Glutamatergic neuron (in vitro differentiated cells): ENCODE measurements at regions not wholly inside any gene's neighbourhood (a gene's known extent, or its start where the extent isn't known, plus 50 kb on each side); places are given as distances from the start of the nearest gene placed in this dataset.

Source experiments
- DNase-seq: peaks from one replicate; pipeline ENCODE4 v3.0.0; 2022
- H3K27ac Mint-ChIP-seq: one replicate; pipeline ENCODE4 v1.8.0; 2020; ENCODE audit warnings: mild to moderate bottlenecking, mixed read lengths, inconsistent platforms; ENCODE audit not compliant: unreplicated experiment
- H3K27me3 Mint-ChIP-seq: one replicate; pipeline ENCODE4 v1.8.0; 2020; ENCODE audit warnings: mild to moderate bottlenecking, moderate library complexity, mixed read lengths, inconsistent platforms; ENCODE audit not compliant: unreplicated experiment
- H3K36me3 Mint-ChIP-seq: one replicate; pipeline ENCODE4 v1.8.0; 2020; ENCODE audit warnings: mild to moderate bottlenecking, mixed read lengths, inconsistent platforms; ENCODE audit not compliant: unreplicated experiment
- H3K4me1 Mint-ChIP-seq: one replicate; pipeline ENCODE4 v1.8.0; 2020; ENCODE audit warnings: mild to moderate bottlenecking, low read depth, mixed read lengths, inconsistent platforms; ENCODE audit not compliant: unreplicated experiment
- H3K4me3 Mint-ChIP-seq: one replicate; pipeline ENCODE4 v1.8.0; 2020; ENCODE audit warnings: mild to moderate bottlenecking, mixed read lengths, inconsistent platforms; ENCODE audit not compliant: unreplicated experiment
- H3K9me3 Mint-ChIP-seq: one replicate; pipeline ENCODE4 v1.8.0; 2020; ENCODE audit warnings: mild to moderate bottlenecking, moderate library complexity, mixed read lengths, inconsistent platforms; ENCODE audit not compliant: unreplicated experiment
- CTCF ChIP-seq: fragments of 200-600 bp; sonication (generic); IDR thresholded peaks from one replicate; pipeline ENCODE4 v1.5.0; 2021; ENCODE audit not compliant: partially characterized antibody, unreplicated experiment

GRCh38 chr12:91959220-91959619 lies 186.4 kb downstream of the BTG1 start:
- no peaks in the 10 kb centered on the region for H3K9me3 Mint-ChIP-seq
- no peaks in the 10 kb centered on the region for H3K36me3 Mint-ChIP-seq
- no peaks in the 10 kb centered on the region for H3K27me3 Mint-ChIP-seq
- no peak overlapping the region for H3K4me3 Mint-ChIP-seq
- peaks cover 3% of the 10 kb centered on the region for H3K4me1 Mint-ChIP-seq
- no peak overlapping the region for H3K27ac Mint-ChIP-seq
- DNase-seq: no peak
- TF ChIP-seq CTCF: no peak

GRCh38 chr12:91958816-91959215 lies 186.8 kb downstream of the BTG1 start:
- H3K36me3 Mint-ChIP-seq: no peaks in the 10 kb centered on the region
- DNase-seq: no peak
- H3K4me3 Mint-ChIP-seq: no peak overlapping the region
- no peak overlapping the region for H3K27ac Mint-ChIP-seq
- peaks cover 3% of the 10 kb centered on the region for H3K4me1 Mint-ChIP-seq
- H3K27me3 Mint-ChIP-seq: no peaks in the 10 kb centered on the region
- no peaks in the 10 kb centered on the region for H3K9me3 Mint-ChIP-seq
- TF ChIP-seq CTCF: no peak

- TF ChIP-seq CTCF: no peak
- no peak overlapping the region for H3K27ac Mint-ChIP-seq
- no peaks in the 10 kb centered on the region for H3K9me3 Mint-ChIP-seq
- no peaks in the 10 kb centered on the region for H3K36me3 Mint-ChIP-seq
- H3K4me3 Mint-ChIP-seq: no peak overlapping the region
- peaks cover 3% of the 10 kb centered on the region for H3K4me1 Mint-ChIP-seq
- no peak for DNase-seq
- no peaks in the 10 kb centered on the region for H3K27me3 Mint-ChIP-seq
These were observed 190.9 kb downstream of the BTG1 start for GRCh38 chr12:91954747-91955146.

- no peaks in the 10 kb centered on the region for H3K9me3 Mint-ChIP-seq
- H3K4me1 Mint-ChIP-seq: peaks cover 3% of the 10 kb centered on the region
- H3K4me3 Mint-ChIP-seq: no peak overlapping the region
- DNase-seq: no peak
- H3K27ac Mint-ChIP-seq: no peak overlapping the region
- H3K27me3 Mint-ChIP-seq: no peaks in the 10 kb centered on the region
- no peaks in the 10 kb centered on the region for H3K36me3 Mint-ChIP-seq
- no peak for TF ChIP-seq CTCF
These were observed 191.3 kb downstream of the BTG1 start for GRCh38 chr12:91954326-91954725.

GRCh38 chr12:91952916-91953315 lies 192.7 kb downstream of the BTG1 start:
- H3K36me3 Mint-ChIP-seq: no peaks in the 10 kb centered on the region
- no peaks in the 10 kb centered on the region for H3K27me3 Mint-ChIP-seq
- H3K27ac Mint-ChIP-seq: no peak overlapping the region
- no peak overlapping the region for H3K4me3 Mint-ChIP-seq
- H3K9me3 Mint-ChIP-seq: no peaks in the 10 kb centered on the region
- TF ChIP-seq CTCF: no peak
- DNase-seq: no peak
- peaks cover 3% of the 10 kb centered on the region for H3K4me1 Mint-ChIP-seq
